WTC11 (cell line): ENCODE measurements at regions not wholly inside any gene's neighbourhood (a gene's known extent, or its start where the extent isn't known, plus 50 kb on each side); places are given as distances from the start of the nearest gene placed in this dataset.

Experiments used
- ATAC-seq: fragments of 200-7000 bp; cut with Tn5 transposase; 2 replicates; pipeline ENCODE4 v1.10.0; 2021; ENCODE audit warnings: mild to moderate bottlenecking, moderate library complexity
- CTCF ChIA-PET: fragments of 300-600 bp; sonication (Branson Sonifier 250); formaldehyde crosslinking; loops from one replicate; lab custom pipeline; 2021; ENCODE audit warnings: antibody characterized with exemption; lab: Charles Lee
- POLR2A ChIA-PET: fragments of 350-600 bp; sonication (Branson Sonifier 250); formaldehyde crosslinking; loops from one replicate; lab custom pipeline; 2021; ENCODE audit warnings: antibody characterized with exemption; lab: Charles Lee
- DNase-seq: peaks from one replicate; pipeline ENCODE4 v3.0.0; 2021; ENCODE audit warnings: low spot score
- H3K27ac Mint-ChIP-seq: 2 replicates; pipeline ENCODE4 v1.8.0; 2021; ENCODE audit warnings: mixed read lengths
- H3K27me3 Mint-ChIP-seq: 2 replicates; pipeline ENCODE4 v1.8.0; 2021; ENCODE audit warnings: low read depth, mild to moderate bottlenecking, moderate library complexity, mixed read lengths
- H3K36me3 Mint-ChIP-seq: 2 replicates; pipeline ENCODE4 v1.8.0; 2021; ENCODE audit warnings: mixed read lengths
- H3K4me1 Mint-ChIP-seq: 2 replicates; pipeline ENCODE4 v1.8.0; 2022; ENCODE audit warnings: mixed read lengths
- H3K4me3 Mint-ChIP-seq: 2 replicates; pipeline ENCODE4 v1.8.0; 2021; ENCODE audit warnings: mild to moderate bottlenecking, moderate library complexity, mixed read lengths
- H3K9me3 Mint-ChIP-seq: 2 replicates; pipeline ENCODE4 v1.8.0; 2021; ENCODE audit warnings: mixed read lengths
- ATF1 ChIP-seq: sonication (generic); formaldehyde crosslinking; IDR thresholded peaks from 2 replicates; pipeline ENCODE4 v1.8.1; 2023; ENCODE audit warnings: mild to moderate bottlenecking, moderate library complexity, missing genetic modification reagents
- CTCF ChIP-seq: fragments of 200-600 bp; IDR thresholded peaks from 2 replicates; pipeline ENCODE4 v1.8.0; 2022; ENCODE audit warnings: antibody characterized with exemption
- E2F1 ChIP-seq: sonication (generic); formaldehyde crosslinking; IDR thresholded peaks from 2 replicates; pipeline ENCODE4 v1.8.0; 2022; ENCODE audit warnings: mild to moderate bottlenecking, missing genetic modification reagents
- E2F4 ChIP-seq: sonication (generic); formaldehyde crosslinking; IDR thresholded peaks from 2 replicates; pipeline ENCODE4 v1.8.1; 2022; ENCODE audit warnings: low read depth, mild to moderate bottlenecking, moderate library complexity, missing genetic modification reagents, borderline replicate concordance
- ELF4 ChIP-seq: sonication (generic); formaldehyde crosslinking; IDR thresholded peaks from 2 replicates; pipeline ENCODE4 v1.8.1; 2022; ENCODE audit warnings: low read depth, mild to moderate bottlenecking, moderate library complexity, missing genetic modification reagents
- HMGA2 ChIP-seq: fragments of 250-450 bp; sonication (Bioruptor Pico); IDR thresholded peaks from 2 replicates; pipeline ENCODE4 v1.4.0; 2021; ENCODE audit warnings: mild to moderate bottlenecking, moderate library complexity
- HMGXB4 ChIP-seq: sonication (generic); formaldehyde crosslinking; IDR thresholded peaks from 2 replicates; pipeline ENCODE4 v1.8.1; 2023; ENCODE audit warnings: mild to moderate bottlenecking, moderate library complexity, missing genetic modification reagents
- MXD4 ChIP-seq: fragments of 250-450 bp; sonication (Bioruptor Pico); IDR thresholded peaks from 2 replicates; pipeline ENCODE4 v1.8.0; 2021; ENCODE audit warnings: mild to moderate bottlenecking, moderate library complexity, borderline replicate concordance
- NR1H2 ChIP-seq: sonication (generic); formaldehyde crosslinking; IDR thresholded peaks from 2 replicates; pipeline ENCODE4 v1.9.0; 2021; ENCODE audit warnings: mild to moderate bottlenecking, moderate library complexity, missing genetic modification reagents
- RELA ChIP-seq: sonication (generic); formaldehyde crosslinking; IDR thresholded peaks from 2 replicates; pipeline ENCODE4 v1.8.1; 2022; ENCODE audit warnings: missing genetic modification reagents, mild to moderate bottlenecking, borderline replicate concordance
- TCF7 ChIP-seq: sonication (generic); formaldehyde crosslinking; IDR thresholded peaks from 2 replicates; pipeline ENCODE4 v1.8.0; 2022; ENCODE audit warnings: mild to moderate bottlenecking, low read depth, missing genetic modification reagents, moderate library complexity
- ZBTB21 ChIP-seq: sonication (generic); formaldehyde crosslinking; IDR thresholded peaks from 2 replicates; pipeline ENCODE4 v1.8.1; 2023; ENCODE audit warnings: mild to moderate bottlenecking, missing genetic modification reagents, borderline replicate concordance
- ZNF121 ChIP-seq: sonication (generic); formaldehyde crosslinking; IDR thresholded peaks from 2 replicates; pipeline ENCODE4 v1.8.0; 2023; ENCODE audit warnings: missing genetic modification reagents
- ZNF281 ChIP-seq: sonication (generic); formaldehyde crosslinking; IDR thresholded peaks from 2 replicates; pipeline ENCODE4 v1.8.0; 2023; ENCODE audit warnings: mild to moderate bottlenecking, missing genetic modification reagents
- ZNF317 ChIP-seq: sonication (generic); formaldehyde crosslinking; IDR thresholded peaks from 2 replicates; pipeline ENCODE4 v1.8.1; 2023; ENCODE audit warnings: low read depth, mild to moderate bottlenecking, moderate library complexity, missing genetic modification reagents, borderline replicate concordance

- TF ChIP-seq RELA (CRISPR knock-in tag) = no peak
- no peak for TF ChIP-seq TCF7 (CRISPR knock-in tag)
- no peak for TF ChIP-seq ZNF281 (CRISPR knock-in tag)
- TF ChIP-seq MXD4 (CRISPR knock-in tag) = no peak
- TF ChIP-seq ATF1 (CRISPR knock-in tag) = no peak
- TF ChIP-seq ZBTB21 = no peak
- no peak for TF ChIP-seq ZNF121 (CRISPR knock-in tag)
- no peak for TF ChIP-seq NR1H2 (CRISPR knock-in tag)
These were observed 109.5 kb downstream of the CLDN17 start (continued) for GRCh38 chr21:30057108-30057507.

GRCh38 chr21:30048570-30048969 is 108.8 kb upstream of the GRIK1 start:
- H3K36me3 Mint-ChIP-seq = no peaks in the 10 kb centered on the region
- no peak overlapping the region for H3K27ac Mint-ChIP-seq
- ATAC-seq = no peak

GRCh38 chr21:30044447-30045064 is 104.8 kb upstream of the GRIK1 start:
- peaks cover 5% of the 10 kb centered on the region; the same call in 1 of the 2 replicates for H3K36me3 Mint-ChIP-seq
- TF ChIP-seq CTCF (peak; percentile 39; the same call in 1 of the 2 replicates), ZBTB21 (no peak)
- TF ChIP-seq, all 79 proteins: peak for 1
- CTCF ChIA-PET = interaction anchor here (0.6 to 3.0 kb wide), 19 partner anchors 11 to 545 kb away, joined by 3 to 14 read pairs (median 5); partner anchors contain the start of gene GRIK1
- no peak overlapping the region for H3K27ac Mint-ChIP-seq
- POLR2A ChIA-PET = no interaction called here
- H3K4me1 Mint-ChIP-seq = no peaks in the 10 kb centered on the region; the same call in 1 of the 2 replicates
- ATAC-seq = no peak
- no peak overlapping the region for H3K4me3 Mint-ChIP-seq
- H3K27me3 Mint-ChIP-seq = no peaks in the 10 kb centered on the region; the same call in 1 of the 2 replicates
- no peak for DNase-seq
- H3K9me3 Mint-ChIP-seq = peaks cover 9% of the 10 kb centered on the region

More at GRCh38 chr21:30048570-30048969, 108.8 kb upstream of the GRIK1 start:
- POLR2A ChIA-PET = no interaction called here
- TF ChIP-seq ELF4 (no peak), HMGA2 (CRISPR knock-in tag) (no peak), ZNF317 (CRISPR knock-in tag) (no peak), MXD4 (CRISPR knock-in tag) (no peak)
- TF ChIP-seq, all 79 proteins: peak for 0
- H3K9me3 Mint-ChIP-seq = peaks cover under 1% of the 10 kb centered on the region
- no peaks in the 10 kb centered on the region for H3K27me3 Mint-ChIP-seq
- peaks cover 2% of the 10 kb centered on the region; the same call in 1 of the 2 replicates for H3K4me1 Mint-ChIP-seq
- no peak for DNase-seq
- H3K4me3 Mint-ChIP-seq = no peak overlapping the region
- CTCF ChIA-PET = no interaction called here

- H3K27me3 Mint-ChIP-seq = no peaks in the 10 kb centered on the region; the same call in 1 of the 2 replicates
- ATAC-seq (no peak), DNase-seq (no peak)
- peaks cover 9% of the 10 kb centered on the region for H3K9me3 Mint-ChIP-seq
- H3K36me3 Mint-ChIP-seq = peaks cover 5% of the 10 kb centered on the region; the same call in 1 of the 2 replicates
- TF ChIP-seq HMGXB4 (CRISPR knock-in tag) = no peak
- TF ChIP-seq E2F1 (CRISPR knock-in tag) = no peak
- no peak for TF ChIP-seq E2F4 (CRISPR knock-in tag)
- H3K27ac Mint-ChIP-seq = no peak overlapping the region
- ChIA-PET POLR2A (no interaction called here), CTCF (no interaction called here)
- H3K4me3 Mint-ChIP-seq = no peak overlapping the region
- no peaks in the 10 kb centered on the region; the same call in 1 of the 2 replicates for H3K4me1 Mint-ChIP-seq
These were observed 102.6 kb upstream of the GRIK1 start for GRCh38 chr21:30042443-30042842.
